ENCODE measurements at regions not wholly inside any gene's neighbourhood (a gene's known extent, or its start where the extent isn't known, plus 50 kb on each side); places are given as distances from the start of the nearest gene placed in this dataset.

DNA sequence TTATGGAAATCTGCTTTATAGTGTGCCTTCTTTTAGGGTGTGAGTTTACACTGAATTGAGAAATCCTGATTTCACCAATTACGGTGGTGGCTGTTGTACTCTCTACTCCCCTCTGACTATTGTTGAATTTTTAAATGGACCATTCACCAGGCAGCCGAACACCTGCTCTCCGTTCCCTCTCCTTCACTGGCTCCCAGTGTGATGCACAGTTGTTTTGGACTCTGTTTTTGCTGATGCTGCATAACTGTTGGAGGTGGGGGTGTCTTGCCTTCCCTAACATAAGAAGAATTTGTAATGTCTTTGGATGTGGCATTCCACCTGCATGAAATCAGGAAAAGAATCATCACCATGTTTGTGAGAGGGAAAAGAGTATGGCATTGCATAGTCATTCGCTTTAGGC lies 341.2 kb downstream of the SNAPC1 start:
- H3K4me3 ChIP-seq (ENCODE audit: insufficient read depth, low read depth, low read length) = no peak overlapping the region
- no peak overlapping the region for H2AK9ac ChIP-seq (replicated peaks; ENCODE audit: low read depth, low read length, poor library complexity)
- no peak overlapping the region for H2BK120ac ChIP-seq (ENCODE audit: low read depth, low read length)
- no CpG with 5 or more reads among the region's 4 CpGs for WGBS, 2 experiments (ENCODE audit: extremely low coverage in 2 of 2, insufficient read length in 1 of 2)
- ATAC-seq (ENCODE audit: low read depth) = no peak
- no peak overlapping the region for H3K23ac ChIP-seq (ENCODE audit: low read depth, low read length)
- no peak for DNase-seq
- H3K4ac ChIP-seq (ENCODE audit: low read depth, low read length) = no peak overlapping the region
- intact Hi-C loops (cut with micrococcal nuclease) = no loop called here
- H3K4me1 ChIP-seq (ENCODE audit: control insufficient read depth, insufficient read depth, low read length) = no peaks in the 10 kb centered on the region
- dilution Hi-C loops (cut with HindIII; ENCODE audit: low sequenced_read_pairs, unreplicated experiment) = no loop called here
- no peak overlapping the region for H3K56ac ChIP-seq (ENCODE audit: extremely low read depth, insufficient read depth, low read length)
- no peaks in the 10 kb centered on the region for H3K27me3 ChIP-seq (ENCODE audit: control insufficient read depth, insufficient read depth, low read length)
- no peaks in the 10 kb centered on the region for H4K20me1 ChIP-seq (ENCODE audit: insufficient read depth, low read length)
- H2BK5ac ChIP-seq (ENCODE audit: low read depth, low read length, poor library complexity, severe bottlenecking) = no peak overlapping the region
- no peak overlapping the region for H3K14ac ChIP-seq (replicated peaks; ENCODE audit: low read depth, low read length)
- H2AFZ ChIP-seq (replicated peaks; ENCODE audit: low read length, poor library complexity) = no peak overlapping the region
- H3K79me1 ChIP-seq (ENCODE audit: low read depth in 1 of 2, low read length in 2 of 2) = no peaks in the 10 kb centered on the region
- CTCF ChIA-PET = interaction anchor here (0.5 to 0.6 kb wide), 2 partner anchors 56 to 209 kb away, joined by 3 to 4 read pairs; no protein-coding TSS in a partner anchor
- in situ Hi-C loops (cut with MboI; ENCODE audit: low sequenced_read_pairs) = no loop called here
- no peak overlapping the region for H4K91ac ChIP-seq (ENCODE audit: insufficient read depth, low read depth, low read length)
- TF ChIP-seq MAFK (IDR thresholded peaks at IDR 0.05; ENCODE audit: low read depth, low read length) (peak; percentile 86), RFX5 (IDR thresholded peaks at IDR 0.05; ENCODE audit: low read depth, low read length) (no peak)
- H2BK20ac ChIP-seq (ENCODE audit: low read depth, low read length) = no peak overlapping the region
- H2AK5ac ChIP-seq (ENCODE audit: low read depth, low read length) = no peak overlapping the region
- no peak overlapping the region for H4K5ac ChIP-seq (ENCODE audit: low read depth, low read length)
- no peak overlapping the region for H3K18ac ChIP-seq (ENCODE audit: low read depth, low read length)
- no peaks in the 10 kb centered on the region for H3K9me1 ChIP-seq (ENCODE audit: insufficient read depth, low read length)
- no peak overlapping the region for H3K9ac ChIP-seq (ENCODE audit: low read depth, low read length)
- no peak overlapping the region for H4K8ac ChIP-seq (ENCODE audit: low read depth in 2 of 2, low read length in 2 of 2)
- H3K27ac ChIP-seq (ENCODE audit: insufficient read depth, low read length) = no peak overlapping the region
- H2BK15ac ChIP-seq (ENCODE audit: low read depth, low read length) = no peak overlapping the region
- no peak overlapping the region for H3K4me2 ChIP-seq (ENCODE audit: low read depth, low read length)
- no TSS peak for BruUV-seq (replicated peaks)
- H3K9me3 ChIP-seq (ENCODE audit: control insufficient read depth, insufficient read depth, low read length) = no peaks in the 10 kb centered on the region
- no peaks in the 10 kb centered on the region for H3K36me3 ChIP-seq (ENCODE audit: control insufficient read depth, insufficient read depth, low read length)
- POLR2A ChIA-PET (ENCODE audit: unreplicated experiment) = no interaction called here

Measured in IMR-90 (cell line).